ENCODE measurements at regions not wholly inside any gene's neighbourhood (a gene's known extent, or its start where the extent isn't known, plus 50 kb on each side); places are given as distances from the start of the nearest gene placed in this dataset.
"Not testable (repeated sequence)": the region's sequence is repeated elsewhere in the genome, so short reads cannot be mapped to it uniquely, and the experiment has no call there.

DNA sequence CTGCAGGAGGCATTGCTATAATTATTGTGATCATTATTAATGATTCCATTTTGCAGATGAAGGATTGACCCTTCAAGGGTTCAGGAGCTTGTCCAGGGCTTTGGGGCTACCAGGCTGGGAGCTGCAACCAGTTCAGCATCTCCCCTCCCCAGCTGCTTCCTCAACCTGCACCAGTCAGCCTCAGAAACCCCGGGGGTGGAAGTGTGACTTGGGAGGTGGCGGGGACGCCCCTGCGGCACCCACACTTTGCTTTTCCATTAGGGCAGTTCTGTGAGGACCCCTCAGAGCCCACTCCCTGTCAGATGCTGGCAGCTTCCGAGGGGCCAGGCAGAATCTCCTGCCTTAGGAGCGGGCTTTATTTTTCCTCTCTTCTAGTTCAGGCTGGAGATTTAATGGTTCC lies 85.6 kb downstream of the OLFM1 start:
- no peaks in the 10 kb centered on the region for H3K9me3 ChIP-seq
- H3K4me1 ChIP-seq: no peaks in the 10 kb centered on the region
- TF ChIP-seq, protein P1, sequence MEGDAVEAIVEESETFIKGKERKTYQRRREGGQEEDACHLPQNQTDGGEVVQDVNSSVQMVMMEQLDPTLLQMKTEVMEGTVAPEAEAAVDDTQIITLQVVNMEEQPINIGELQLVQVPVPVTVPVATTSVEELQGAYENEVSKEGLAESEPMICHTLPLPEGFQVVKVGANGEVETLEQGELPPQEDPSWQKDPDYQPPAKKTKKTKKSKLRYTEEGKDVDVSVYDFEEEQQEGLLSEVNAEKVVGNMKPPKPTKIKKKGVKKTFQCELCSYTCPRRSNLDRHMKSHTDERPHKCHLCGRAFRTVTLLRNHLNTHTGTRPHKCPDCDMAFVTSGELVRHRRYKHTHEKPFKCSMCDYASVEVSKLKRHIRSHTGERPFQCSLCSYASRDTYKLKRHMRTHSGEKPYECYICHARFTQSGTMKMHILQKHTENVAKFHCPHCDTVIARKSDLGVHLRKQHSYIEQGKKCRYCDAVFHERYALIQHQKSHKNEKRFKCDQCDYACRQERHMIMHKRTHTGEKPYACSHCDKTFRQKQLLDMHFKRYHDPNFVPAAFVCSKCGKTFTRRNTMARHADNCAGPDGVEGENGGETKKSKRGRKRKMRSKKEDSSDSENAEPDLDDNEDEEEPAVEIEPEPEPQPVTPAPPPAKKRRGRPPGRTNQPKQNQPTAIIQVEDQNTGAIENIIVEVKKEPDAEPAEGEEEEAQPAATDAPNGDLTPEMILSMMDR (IDR thresholded peaks at IDR 0.05): no peak
- intact Hi-C loops (cut with DNase I): no loop called here
- no peak overlapping the region for H3K27ac ChIP-seq
- ATAC-seq (no peak), DNase-seq (no peak)
- H3K36me3 ChIP-seq: no peaks in the 10 kb centered on the region
- 84 to 98% methylated on average over 6 of the region's 6 CpGs for WGBS, 2 donors
- no peak overlapping the region for H3K4me3 ChIP-seq
- H3K27me3 ChIP-seq: peaks cover 0 to 58% (median 44%) of the 10 kb centered on the region in 7 donors

DNA sequence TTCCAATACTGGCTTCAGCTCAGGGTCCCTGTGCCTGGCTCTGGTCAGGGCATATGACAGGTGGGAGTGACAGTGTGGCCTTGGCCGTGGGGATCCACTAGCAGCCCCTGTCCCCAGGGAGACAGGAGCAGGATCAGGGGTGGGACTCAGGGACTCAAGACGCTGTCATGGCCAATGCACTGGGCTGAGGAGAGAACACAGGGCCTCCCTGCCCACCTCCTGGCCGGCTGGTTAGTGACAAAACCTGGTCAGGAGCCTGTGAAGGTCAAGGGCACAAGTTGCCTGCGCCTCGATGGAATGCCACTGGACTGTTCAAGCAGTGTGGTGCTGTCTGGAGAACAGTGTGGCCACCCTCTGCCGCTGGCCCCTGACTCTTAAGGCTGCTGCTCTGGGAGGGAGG lies 86.8 kb downstream of the OLFM1 start:
- Histone ChIP-seq H3K4me1 (no peaks in the 10 kb centered on the region), H3K4me3 (no peak overlapping the region), H3K27ac (no peak overlapping the region), H3K36me3 (no peaks in the 10 kb centered on the region), H3K9me3 (no peaks in the 10 kb centered on the region), H3K27me3 (peaks cover 0 to 50% (median 35%) of the 10 kb centered on the region in 7 donors)
- ATAC-seq (no peak), DNase-seq (no peak)
- TF ChIP-seq, protein P1 (IDR thresholded peaks at IDR 0.05): no peak
- intact Hi-C loops (cut with DNase I): no loop called here
- 52 to 62% methylated on average over 6 of the region's 6 CpGs for WGBS, 2 donors

DNA sequence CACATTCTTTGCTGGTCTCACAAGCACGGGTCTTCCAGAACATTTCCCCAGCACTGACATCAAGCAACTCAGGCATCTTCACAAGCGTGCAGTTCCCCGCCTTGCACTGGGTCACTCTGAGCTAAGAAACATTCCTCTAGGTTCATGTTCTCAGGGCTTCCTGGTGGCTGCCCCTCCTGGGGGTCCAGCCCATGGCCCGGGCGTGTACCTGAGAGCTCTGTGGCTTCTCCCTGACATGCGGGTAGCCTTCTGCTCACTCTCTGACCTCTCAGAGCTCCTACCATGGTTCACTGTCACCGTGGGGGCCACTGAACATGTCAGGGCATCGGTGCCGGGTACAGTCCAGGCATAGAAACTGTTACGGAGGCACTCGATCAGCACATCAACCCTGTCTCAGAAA lies 87.5 kb downstream of the OLFM1 start:
- ATAC-seq (no peak), DNase-seq (no peak)
- H3K27me3 ChIP-seq: peaks cover 0 to 52% (median 40%) of the 10 kb centered on the region in 7 donors
- 82 to 84% methylated on average over 11 of the region's 11 CpGs for WGBS, 2 donors
- H3K4me1 ChIP-seq: no peaks in the 10 kb centered on the region
- H3K36me3 ChIP-seq: no peaks in the 10 kb centered on the region
- TF ChIP-seq, protein P1 (IDR thresholded peaks at IDR 0.05): no peak
- H3K27ac ChIP-seq: no peak overlapping the region
- H3K9me3 ChIP-seq: no peaks in the 10 kb centered on the region
- no peak overlapping the region for H3K4me3 ChIP-seq
- intact Hi-C loops (cut with DNase I): no loop called here

DNA sequence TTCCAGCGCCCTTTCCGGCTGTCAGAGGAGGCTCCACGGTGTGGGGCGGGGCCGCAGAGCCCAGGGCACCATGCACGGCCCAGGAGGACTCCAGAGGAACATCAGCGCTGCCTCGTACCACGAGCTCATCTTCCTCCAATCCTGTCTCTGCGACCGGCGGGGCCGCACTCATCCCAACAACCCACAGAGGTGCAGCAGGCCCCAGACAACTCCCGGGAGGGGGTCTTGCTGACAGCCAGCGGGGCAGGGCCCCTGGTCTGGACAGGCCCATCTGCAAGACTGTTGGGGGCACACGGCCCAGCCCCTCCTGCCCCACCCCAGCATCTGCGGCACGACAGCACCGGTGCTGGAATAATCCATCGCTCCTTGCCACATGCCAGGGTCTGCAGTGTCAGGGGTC lies 88.8 kb downstream of the OLFM1 start:
- DNase-seq (no peak), ATAC-seq (no peak)
- no peak overlapping the region for H3K27ac ChIP-seq
- H3K4me1 ChIP-seq: no peaks in the 10 kb centered on the region
- intact Hi-C loops (cut with DNase I): no loop called here
- TF ChIP-seq, protein P1 (IDR thresholded peaks at IDR 0.05): no peak
- WGBS, 2 donors: 76 to 83% methylated on average over 20 of the region's 20 CpGs
- H3K9me3 ChIP-seq: no peaks in the 10 kb centered on the region
- H3K27me3 ChIP-seq: peaks cover 0 to 54% (median 38%) of the 10 kb centered on the region in 7 donors
- no peak overlapping the region for H3K4me3 ChIP-seq
- H3K36me3 ChIP-seq: no peaks in the 10 kb centered on the region

DNA sequence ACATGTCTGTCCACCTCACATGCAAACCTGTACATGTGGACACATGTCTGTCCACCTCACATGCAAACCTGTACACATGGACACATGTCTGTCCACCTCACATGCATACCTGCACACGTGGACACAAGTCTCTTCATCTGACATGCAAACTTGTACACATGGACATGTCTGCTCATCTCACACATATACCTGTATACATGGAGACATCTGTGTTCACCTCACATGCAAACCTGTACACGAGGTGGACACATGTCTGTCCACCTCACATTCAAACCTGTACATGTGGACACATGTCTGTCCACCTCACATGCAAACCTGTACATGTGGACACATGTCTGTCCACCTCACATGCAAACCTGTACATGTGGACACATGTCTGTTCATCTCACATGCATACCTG lies 90.1 kb downstream of the OLFM1 start:
- DNase-seq; H3K4me1 ChIP-seq; H3K4me3 ChIP-seq; H3K27ac ChIP-seq; H3K9me3 ChIP-seq; H3K36me3 ChIP-seq; intact Hi-C loops (cut with DNase I); ATAC-seq: not testable (repeated sequence)
- peaks cover 0 to 60% (median 40%) of the 10 kb centered on the region in 7 donors for H3K27me3 ChIP-seq
- WGBS, 2 donors: 52 to 64% methylated on average over 2 of the region's 2 CpGs

Measured in heart right ventricle (tissue), 16 donors.